ENCODE measurements at regions not wholly inside any gene's neighbourhood (a gene's known extent, or its start where the extent isn't known, plus 50 kb on each side); places are given as distances from the start of the nearest gene placed in this dataset.

DNA sequence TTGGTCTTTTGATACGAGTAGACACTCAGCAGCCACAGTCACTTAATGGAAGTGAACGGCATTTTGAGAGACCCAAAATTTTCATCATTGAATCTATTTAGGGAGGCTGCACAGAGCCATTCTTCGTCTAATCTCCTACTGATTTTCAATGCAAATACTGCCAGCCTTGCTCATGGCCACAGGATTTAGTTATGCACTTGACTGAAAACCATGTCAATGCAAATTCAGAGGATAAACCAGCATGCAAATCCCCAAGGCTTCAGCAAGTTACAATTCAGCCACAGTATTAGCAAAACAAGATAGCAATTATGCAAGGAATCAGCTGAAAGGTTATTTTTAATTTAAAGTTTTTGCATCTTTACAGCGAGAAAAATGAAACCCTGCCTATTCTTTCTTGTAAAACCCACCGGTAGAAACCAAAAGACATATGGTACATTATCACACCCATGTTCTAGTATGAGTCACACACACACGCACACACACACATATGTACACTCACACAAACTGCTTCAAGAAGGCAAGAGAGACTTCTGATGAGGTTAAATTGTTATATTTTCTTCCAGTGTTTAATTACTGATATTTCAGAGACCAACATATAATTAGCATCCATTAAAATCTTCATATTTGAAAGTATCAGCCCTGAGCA is 985.3 kb upstream of the FLRT2 start:
- intact Hi-C loops (cut with DNase I), result no loop called here

DNA sequence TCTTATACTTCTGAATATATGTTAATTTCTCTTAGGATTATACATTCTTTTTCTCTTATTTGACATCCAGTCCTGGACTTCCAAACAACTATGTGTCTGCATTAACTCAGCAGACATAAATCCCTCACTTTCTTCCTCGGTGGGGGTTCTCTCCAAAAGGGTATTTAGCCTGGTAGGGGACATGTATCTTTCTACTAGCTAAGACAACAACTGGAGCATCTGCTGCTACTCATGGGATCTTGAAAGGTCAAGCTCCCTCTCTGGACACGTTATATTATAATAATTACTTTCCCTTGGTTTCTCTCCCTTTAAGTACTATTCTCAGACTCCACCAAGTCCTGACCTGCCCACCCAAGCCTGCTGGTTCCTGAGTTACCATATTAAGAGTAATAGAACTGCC is 983.7 kb upstream of the FLRT2 start:
- WGBS, 2 donors, result 59 to 87% methylated on average over 2 of the region's 2 CpGs
- H3K4me3 ChIP-seq (replicated peaks in 1 of 3), result no peak overlapping the region
- H3K9me3 ChIP-seq, result no peaks in the 10 kb centered on the region

More for the DNA sequence above, 985.3 kb upstream of the FLRT2 start:
- H3K27ac ChIP-seq, result no peak overlapping the region
- no peaks in the 10 kb centered on the region for H3K27me3 ChIP-seq
- no peak overlapping the region for H3K4me3 ChIP-seq (replicated peaks in 1 of 3)
- H3K9me3 ChIP-seq, result no peaks in the 10 kb centered on the region
- no peaks in the 10 kb centered on the region for H3K36me3 ChIP-seq
- TF ChIP-seq, protein P1, sequence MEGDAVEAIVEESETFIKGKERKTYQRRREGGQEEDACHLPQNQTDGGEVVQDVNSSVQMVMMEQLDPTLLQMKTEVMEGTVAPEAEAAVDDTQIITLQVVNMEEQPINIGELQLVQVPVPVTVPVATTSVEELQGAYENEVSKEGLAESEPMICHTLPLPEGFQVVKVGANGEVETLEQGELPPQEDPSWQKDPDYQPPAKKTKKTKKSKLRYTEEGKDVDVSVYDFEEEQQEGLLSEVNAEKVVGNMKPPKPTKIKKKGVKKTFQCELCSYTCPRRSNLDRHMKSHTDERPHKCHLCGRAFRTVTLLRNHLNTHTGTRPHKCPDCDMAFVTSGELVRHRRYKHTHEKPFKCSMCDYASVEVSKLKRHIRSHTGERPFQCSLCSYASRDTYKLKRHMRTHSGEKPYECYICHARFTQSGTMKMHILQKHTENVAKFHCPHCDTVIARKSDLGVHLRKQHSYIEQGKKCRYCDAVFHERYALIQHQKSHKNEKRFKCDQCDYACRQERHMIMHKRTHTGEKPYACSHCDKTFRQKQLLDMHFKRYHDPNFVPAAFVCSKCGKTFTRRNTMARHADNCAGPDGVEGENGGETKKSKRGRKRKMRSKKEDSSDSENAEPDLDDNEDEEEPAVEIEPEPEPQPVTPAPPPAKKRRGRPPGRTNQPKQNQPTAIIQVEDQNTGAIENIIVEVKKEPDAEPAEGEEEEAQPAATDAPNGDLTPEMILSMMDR (IDR thresholded peaks at IDR 0.05), result no peak
- TF ChIP-seq POLR2A (IDR thresholded peaks at IDR 0.05), result no peak
- WGBS, 2 donors, result 76 to 78% methylated on average over 6 of the region's 6 CpGs
- DNase-seq, result no peak
- no peaks in the 10 kb centered on the region for H3K4me1 ChIP-seq

DNA sequence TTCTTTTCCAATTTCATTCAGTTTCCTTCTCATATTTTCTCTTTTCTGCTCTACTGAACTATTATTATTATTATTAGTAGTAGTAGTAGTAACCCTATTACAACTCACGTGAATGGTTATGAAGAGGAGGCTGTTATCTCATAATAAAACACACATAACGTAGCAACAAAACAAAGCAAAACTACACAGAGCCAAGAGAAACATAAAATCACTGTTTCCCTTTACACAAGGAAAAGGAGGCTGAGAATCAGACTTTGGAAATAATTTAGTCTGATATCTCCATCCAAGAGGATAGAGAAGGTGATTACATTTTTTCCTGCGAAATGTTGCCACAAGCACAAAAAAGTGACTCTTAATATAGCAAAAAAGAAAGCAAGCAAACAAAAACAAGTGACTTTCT is 975.8 kb upstream of the FLRT2 start:
- no peaks in the 10 kb centered on the region for H3K27me3 ChIP-seq
- TF ChIP-seq, protein P1 (IDR thresholded peaks at IDR 0.05), result no peak
- no peak for TF ChIP-seq POLR2A (IDR thresholded peaks at IDR 0.05)
- intact Hi-C loops (cut with DNase I), result loop anchor here (10.0 kb wide), 1 partner anchor 481 kb away; no protein-coding TSS in a partner anchor
- no peaks in the 10 kb centered on the region for H3K9me3 ChIP-seq
- H3K4me1 ChIP-seq, result no peaks in the 10 kb centered on the region
- no peaks in the 10 kb centered on the region for H3K36me3 ChIP-seq
- 70 to 80% methylated on average over 3 of the region's 3 CpGs for WGBS, 2 donors
- no peak overlapping the region for H3K4me3 ChIP-seq (replicated peaks in 1 of 3)
- no peak overlapping the region for H3K27ac ChIP-seq
- no peak for DNase-seq

More for the DNA sequence above, 983.7 kb upstream of the FLRT2 start:
- H3K36me3 ChIP-seq, result no peaks in the 10 kb centered on the region
- no peak for TF ChIP-seq POLR2A (IDR thresholded peaks at IDR 0.05)
- H3K4me1 ChIP-seq, result no peaks in the 10 kb centered on the region
- no peak for DNase-seq
- H3K27me3 ChIP-seq, result no peaks in the 10 kb centered on the region
- intact Hi-C loops (cut with DNase I), result no loop called here
- no peak overlapping the region for H3K27ac ChIP-seq

DNA sequence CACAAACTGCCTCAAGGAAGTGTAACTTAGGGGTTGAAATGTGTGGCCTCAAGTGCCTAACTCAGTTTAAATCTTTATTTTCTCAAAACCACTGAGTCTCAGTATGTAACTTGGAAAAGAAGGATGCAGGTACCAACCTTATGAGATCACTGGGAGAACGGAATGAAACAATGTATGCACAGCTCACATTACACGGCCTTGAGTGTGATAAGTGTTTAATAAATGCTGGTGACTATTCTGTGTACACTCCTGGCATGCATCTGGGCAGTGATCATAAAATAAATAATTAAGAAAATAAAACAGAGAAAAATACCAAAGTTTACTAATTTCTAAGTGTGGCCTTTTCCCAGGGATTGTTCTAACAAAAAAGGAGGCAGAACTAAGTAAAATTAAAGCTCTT is 974.5 kb upstream of the FLRT2 start:
- WGBS, 2 donors, result 93 to 94% methylated on average over 2 of the region's 2 CpGs
- DNase-seq, result no peak
- TF ChIP-seq, protein P1 (IDR thresholded peaks at IDR 0.05), result no peak
- no peak for TF ChIP-seq POLR2A (IDR thresholded peaks at IDR 0.05)
- intact Hi-C loops (cut with DNase I), result loop anchor here (10.0 kb wide), 1 partner anchor 479 kb away; no protein-coding TSS in a partner anchor
- H3K4me3 ChIP-seq (replicated peaks in 1 of 3), result no peak overlapping the region
- no peaks in the 10 kb centered on the region for H3K27me3 ChIP-seq
- H3K36me3 ChIP-seq, result no peaks in the 10 kb centered on the region
- H3K4me1 ChIP-seq, result no peaks in the 10 kb centered on the region
- H3K9me3 ChIP-seq, result no peaks in the 10 kb centered on the region
- no peak overlapping the region for H3K27ac ChIP-seq

DNA sequence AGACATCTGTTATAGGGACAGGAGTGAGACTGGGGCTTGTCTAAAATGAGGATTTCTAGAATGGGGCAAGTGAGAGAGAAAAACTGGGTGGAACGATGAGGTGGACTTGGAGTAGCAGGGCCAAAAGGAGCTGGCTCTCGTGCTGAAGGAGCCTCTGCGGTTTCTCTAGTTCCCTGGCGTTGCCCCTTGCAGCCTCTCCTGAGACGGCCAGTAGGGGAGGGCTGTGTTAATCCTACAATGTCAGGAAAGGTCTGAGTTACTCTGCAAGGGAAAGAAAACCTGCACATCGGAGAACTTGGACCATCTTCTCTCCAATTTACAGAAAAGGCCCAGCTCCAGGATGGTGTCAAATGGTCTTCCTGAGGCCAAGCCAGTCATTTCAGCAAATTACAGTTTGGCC is 963.8 kb upstream of the FLRT2 start:
- TF ChIP-seq, protein P1 (IDR thresholded peaks at IDR 0.05), result no peak
- TF ChIP-seq POLR2A (IDR thresholded peaks at IDR 0.05), result no peak
- no peaks in the 10 kb centered on the region for H3K9me3 ChIP-seq
- no peaks in the 10 kb centered on the region for H3K36me3 ChIP-seq
- no peaks in the 10 kb centered on the region for H3K27me3 ChIP-seq
- intact Hi-C loops (cut with DNase I), result no loop called here
- H3K27ac ChIP-seq, result no peak overlapping the region
- no peaks in the 10 kb centered on the region for H3K4me1 ChIP-seq
- no peak for DNase-seq
- no peak overlapping the region for H3K4me3 ChIP-seq (replicated peaks in 1 of 3)
- 78 to 87% methylated on average over 6 of the region's 6 CpGs for WGBS, 2 donors
